SIG-M5 treated with dmso at 0.1 percent for 504 hours (cell line): ENCODE measurements at regions not wholly inside any gene's neighbourhood (a gene's known extent, or its start where the extent isn't known, plus 50 kb on each side); places are given as distances from the start of the nearest gene placed in this dataset.

Experiments used
- DNase-seq: peaks from one replicate; lab custom pipeline; 2025; ENCODE audit not compliant: unreplicated experiment; lab: John Stamatoyannopoulos, UW

DNA sequence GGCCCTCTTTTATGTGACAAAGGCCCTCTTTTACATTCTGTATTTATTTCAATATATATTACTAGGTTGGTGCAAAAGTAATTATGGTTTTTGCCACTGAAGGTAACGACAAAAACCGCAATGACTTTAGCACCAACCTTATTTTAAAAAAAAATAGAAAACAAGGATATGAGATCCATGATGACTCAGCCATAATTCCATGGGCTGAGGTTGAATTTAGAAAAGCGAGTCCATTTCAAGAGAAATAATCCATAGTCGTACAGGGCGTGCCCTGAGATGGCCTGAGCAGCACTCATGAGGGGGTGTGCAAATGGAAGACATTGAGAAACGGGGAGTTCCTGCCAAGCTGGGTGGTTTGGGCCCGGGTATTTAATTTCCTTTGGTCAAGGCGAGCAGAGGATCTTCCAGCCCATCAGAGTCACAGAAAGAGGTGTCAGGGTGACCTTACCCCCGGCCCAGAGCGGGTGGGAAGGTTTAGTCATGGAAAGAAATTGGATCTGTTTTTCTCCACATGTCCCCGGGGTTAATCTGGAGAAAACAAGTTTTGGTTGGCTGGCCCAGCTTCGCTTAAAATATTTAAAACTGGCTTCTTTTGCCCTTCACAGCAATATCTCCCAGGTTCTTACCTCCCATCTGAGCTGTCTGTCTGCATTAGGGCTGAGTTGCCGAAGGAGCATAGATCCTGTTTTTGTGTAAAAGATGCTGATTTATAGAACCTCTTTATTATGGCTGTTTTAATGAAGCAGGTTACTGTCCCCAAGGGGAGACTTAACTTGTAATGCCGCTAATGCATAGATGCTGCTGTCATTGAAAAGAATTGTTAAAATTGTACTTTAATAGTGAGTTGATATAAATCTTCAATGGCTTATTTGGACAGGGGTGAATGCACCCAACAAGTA, 255.6 kb downstream of the PREX1 start:
- DNase-seq, result no peak

DNA sequence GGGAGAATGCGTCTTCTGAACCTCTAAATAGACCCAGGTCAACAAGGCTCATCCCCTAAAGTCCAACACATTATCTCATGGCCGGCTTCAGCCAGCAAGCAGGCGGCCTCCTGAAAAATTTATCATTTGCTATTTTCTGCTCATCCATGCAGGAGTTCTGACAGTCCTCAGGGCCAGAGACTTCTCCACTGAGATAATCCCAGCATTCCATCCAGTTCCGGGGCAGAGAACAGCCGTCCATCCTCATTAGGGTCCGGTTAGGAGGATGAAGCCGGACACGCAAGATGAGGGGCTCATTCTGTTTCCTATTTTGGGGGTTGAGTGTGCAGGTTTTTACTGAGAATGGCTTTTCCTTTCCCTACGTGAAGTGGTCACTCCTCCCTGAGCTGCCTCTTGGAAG, 258.1 kb downstream of the PREX1 start:
- no peak for DNase-seq

DNA sequence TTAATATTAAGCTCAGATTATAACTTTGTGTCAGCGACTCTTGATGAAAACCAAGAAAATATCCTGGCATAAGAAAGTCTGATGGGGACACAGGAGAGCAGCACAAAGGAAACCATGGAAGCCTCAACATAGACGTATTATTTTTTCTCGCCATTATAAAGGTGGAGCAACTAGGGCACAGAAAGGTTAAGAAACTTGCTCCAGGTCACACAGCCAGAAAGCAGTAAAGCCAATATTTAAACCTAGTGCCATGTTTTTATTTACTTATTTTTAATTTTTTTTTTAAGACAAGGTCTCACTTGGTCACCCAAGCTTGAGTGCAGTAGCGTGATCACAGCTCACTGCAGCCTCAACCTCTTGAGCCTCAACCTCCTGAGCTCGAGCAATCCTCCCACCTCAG, 259.3 kb downstream of the PREX1 start:
- no peak for DNase-seq

DNA sequence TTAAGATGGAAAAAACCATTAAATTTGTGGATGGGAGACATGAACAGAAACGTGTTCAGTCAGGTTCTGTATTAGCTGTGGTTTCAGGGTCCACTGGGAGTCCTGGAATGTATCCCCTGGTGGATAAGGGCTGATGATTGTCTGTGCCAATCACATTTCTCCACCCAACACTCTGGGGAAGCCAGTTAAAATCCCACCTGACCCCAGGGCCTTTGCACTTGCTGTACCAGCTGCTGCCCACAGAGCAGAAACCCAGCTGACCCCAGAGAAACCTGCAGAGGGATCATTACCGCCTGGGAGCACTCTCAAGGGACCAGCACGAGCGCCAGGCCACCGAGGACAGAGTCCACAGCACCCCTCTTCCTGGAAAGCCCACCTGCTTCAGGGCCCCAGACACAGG, 260.7 kb downstream of the PREX1 start:
- no peak for DNase-seq

DNA sequence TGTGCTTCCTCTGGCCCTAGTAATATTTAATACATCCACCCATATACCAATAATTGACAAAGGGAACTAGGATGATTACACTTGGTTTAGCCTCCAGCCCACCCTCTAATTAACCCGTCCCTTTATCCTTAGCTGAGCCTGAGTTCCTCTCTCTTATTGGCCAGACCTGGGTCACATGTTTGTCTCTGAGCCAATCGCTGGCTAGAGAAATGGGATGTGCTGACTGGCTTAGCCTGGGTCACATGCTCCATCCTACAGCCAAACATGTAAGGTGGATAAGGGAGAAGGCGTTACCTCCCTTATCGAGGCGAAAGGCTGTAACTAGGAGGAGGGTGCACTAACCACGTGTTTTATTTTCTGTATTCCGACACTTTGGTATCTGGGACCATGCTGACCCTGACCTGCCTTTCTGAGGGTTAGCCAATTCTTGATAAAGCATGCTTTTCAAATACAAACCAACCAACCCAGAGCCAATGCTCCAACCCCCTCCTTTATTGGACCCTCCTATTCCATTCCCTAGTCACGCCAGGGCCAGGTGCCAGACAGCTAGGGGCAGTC, 262.7 kb downstream of the PREX1 start:
- no peak for DNase-seq

DNA sequence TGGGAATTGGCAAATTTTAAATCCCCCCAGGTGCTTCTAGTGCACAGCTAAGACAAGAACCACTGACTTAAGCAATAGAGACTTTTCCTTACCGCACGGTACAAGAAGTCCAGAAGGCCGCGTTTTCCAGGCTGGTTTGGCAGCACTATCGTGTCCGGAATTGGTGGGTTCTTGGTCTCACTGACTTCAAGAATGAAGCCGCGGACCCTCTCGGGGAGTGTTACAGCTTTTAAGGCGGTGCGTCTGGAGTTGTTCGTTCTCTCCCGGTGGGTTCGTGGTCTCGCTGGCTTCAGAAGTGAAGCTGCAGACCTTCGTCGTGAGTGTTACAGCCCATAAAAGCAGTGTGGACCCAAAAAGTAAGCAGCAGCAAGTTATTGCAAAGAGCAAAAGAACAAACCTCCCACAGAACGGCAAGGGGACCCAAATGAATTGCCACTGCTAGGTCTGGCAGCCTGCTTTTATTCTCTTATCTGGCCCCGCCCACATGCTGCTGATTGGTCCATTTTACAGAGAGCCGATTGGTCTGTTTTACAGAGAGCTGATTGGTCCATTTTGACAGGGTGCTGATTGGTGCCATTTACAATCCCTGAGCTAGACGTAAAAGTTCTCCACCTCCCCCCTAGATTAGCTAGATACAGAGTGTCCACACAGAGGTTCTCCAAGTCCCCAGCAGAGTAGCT, 264.5 kb downstream of the PREX1 start:
- no peak for DNase-seq

DNA sequence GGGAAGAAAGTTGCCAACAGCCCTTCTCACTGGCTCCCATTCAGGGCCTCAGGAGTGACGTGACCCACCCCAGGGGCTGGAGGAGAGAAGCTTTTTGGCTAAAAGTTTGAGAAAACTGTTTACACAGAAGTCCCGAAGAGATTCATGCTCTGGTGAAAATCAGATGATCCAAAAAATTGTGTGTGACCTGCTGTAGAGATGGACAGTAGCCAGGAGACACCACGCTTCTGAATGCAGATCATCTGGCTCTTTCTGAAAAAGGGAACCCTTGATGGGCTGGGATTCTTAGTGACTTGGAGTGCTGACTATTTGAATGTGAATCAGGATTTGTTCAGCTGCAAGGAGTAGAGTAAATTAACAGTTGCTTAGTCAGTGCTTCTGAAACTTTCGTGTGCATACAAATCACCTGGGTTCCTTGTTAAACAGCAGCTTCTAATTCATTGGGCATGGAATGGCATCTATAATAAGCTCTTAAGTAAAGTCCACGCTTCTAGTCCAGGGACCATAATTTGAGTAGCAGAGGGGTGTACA, 265.1 kb downstream of the PREX1 start:
- DNase-seq, result no peak

DNA sequence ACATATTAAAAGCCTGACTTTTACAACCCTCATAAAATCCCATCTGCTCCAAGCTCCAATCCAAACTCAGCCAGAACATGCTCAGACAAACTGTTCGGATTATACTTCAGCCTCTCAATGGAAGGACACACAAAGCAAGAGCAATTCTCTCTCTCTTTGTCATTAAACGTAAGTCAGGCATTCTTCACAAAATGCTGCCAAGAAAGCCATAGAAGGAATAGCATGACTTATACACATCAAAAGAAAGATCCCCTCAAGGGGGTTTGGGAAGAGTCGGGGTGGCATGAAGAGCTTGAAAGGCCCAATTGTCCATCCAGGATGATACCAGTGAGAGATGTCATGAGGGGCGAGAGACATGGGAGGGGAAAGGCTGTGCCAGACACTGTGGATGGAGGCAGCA, 268.9 kb downstream of the PREX1 start:
- no peak for DNase-seq

DNA sequence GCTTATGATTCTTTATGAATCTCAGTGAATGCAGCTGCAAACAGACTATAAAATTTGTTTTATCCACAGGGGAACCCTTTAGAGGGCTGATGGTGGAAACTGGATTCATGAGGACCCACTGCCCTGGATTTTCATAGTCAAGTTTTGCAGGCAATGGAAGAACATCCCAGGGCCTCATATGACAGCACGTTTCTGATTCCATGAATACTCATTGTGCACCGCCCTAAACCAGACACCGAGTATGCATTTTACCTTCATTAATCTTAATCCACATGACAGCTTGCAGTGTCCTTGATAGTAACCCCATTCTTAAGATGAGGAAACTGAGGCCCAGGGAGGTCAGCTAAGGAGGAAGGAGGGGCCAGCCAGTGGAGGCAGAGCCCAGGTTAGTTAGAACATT, 270.4 kb downstream of the PREX1 start:
- no peak for DNase-seq

DNA sequence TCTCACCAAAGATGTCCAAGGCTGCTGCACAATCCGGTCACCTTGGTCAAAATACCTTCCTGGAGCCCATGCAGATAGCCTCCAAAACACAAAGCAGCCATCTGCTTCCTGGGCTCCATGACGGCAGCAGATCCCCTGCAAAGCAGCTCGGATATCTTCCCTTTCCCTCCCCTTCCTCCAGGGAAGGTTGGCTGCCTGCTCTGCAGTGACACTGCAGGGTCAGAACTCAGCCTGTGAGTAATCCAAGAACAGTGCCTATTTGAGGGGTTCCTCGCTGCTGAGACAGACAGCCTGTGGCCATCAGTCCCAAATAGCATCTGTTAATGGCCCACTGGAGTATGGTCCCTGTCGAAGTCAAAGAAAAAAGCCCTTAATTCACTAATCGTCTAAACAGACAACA, 270.8 kb downstream of the PREX1 start:
- no peak for DNase-seq

DNA sequence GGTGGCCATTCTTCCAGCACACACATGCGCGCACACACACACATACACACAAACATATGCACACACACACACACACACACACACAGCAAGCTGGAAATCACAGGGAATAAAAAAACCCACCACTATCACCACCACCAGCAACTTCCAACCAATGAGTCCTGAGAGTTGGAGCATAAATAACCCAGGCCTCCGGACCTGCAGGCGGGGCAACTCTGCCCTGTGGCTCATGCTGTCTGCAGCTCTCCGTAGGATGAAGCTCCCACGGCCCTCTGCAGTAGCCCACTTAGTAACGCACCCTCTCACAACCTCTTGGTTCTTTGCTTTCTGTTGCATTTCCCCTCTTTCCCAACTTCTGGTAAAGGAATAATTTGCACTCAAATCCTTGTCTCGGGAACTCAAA, 275.2 kb downstream of the PREX1 start:
- DNase-seq, result no peak

DNA sequence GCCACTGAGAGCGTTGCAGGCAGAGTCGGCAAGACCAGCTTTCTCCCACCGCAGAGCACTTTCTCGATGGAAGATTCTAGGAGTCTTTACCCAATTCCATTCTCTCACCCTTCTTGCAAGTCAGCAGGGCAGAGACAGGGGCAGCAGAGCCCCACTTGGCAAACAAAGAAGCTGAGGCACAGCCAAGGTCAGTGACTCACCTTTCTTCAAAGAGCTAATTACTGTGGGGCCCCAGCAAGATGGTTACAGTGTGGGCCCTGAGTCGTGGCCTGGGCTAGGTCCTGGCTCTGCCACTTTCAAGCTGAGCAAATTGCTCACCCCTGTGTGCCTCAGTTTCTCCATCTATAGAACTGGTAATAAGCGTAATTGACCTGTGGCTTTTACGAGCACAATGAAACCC, 277.0 kb downstream of the PREX1 start:
- DNase-seq, result peak; percentile 23

DNA sequence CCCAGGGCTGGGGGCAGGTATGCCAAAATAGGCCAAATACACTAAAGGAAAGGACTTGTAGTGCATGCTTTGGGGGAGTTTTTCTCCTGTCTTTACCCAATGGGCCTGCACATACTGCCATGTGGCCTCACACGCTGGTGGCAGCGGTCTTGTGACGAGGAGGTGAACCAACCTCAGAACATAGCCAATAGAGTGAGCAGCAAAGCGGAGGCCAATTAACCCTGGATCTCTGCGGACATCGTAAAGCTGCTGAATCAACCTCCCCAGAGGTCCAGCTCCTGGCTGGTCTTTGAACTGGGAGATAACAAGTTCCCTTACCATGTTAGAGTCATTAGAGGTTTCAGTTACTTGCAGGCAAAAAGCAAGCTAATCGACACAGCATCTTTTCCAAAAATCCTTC, 280.1 kb downstream of the PREX1 start:
- DNase-seq, result no peak

DNA sequence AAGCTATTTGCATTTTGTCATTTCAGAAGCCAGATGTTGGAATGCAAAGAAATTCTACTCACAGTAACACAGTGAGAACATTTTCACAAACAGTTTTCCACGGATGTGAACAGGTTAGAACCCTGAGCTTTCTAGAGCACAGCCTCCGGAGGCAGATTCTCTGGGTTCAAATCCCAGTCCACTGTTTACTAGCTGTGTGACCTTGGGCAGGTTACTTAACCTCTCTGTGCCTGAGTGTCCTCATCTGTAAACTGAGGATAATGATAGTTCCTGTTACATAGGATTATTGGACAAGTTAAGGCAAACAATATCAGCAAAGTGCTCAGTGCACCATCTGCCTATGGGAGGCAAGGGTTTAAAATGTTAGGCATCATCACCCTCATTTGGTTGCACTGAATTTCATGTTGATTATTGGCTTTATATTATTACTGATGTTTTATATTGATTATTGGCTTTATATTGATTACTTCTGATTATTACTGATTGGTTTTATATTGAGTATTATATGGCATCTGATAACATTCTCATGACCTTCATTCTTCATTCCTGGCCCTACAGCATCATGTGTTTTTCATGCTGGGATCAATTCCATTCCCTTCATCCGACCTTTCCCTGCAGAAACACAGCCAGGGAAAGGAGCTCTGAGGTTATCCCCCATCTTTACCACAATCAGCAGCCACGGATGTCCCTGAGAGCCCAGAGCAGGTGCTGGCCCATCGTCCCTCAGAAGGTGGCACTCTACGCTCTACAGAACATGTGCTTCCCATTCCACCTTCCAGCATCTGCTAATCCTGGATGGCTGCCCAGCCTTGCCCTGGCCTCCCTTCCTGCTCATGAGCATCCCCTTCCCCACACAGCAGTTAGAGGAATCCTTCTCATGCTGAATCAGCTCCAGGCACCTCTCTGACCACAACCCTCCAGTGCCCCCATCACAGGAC, 283.1 kb downstream of the PREX1 start:
- peak; percentile 50 for DNase-seq

DNA sequence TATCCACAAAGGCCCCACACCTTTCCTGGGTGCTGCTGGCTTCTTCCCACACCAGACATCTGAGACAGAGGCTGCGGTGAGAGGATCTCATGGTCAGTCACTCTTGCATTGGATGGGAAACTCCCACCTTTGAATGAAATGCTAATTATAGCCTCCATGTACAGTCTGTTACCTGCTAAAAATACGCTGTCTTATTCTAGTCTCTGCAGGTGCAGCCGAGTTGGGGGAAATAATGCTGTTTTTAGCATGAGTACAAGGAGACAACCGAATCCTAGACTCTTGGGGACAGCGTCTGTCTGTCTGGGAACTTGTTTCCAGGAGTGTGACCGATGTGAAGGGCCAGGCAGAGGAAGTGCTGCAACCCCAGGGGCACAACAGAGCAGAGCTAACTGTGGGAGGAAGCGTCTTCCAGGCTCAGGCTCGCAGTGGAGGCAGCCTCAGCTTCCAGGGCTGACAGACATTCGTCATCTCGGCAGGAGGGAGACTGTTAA, 286.2 kb downstream of the PREX1 start:
- no peak for DNase-seq

DNA sequence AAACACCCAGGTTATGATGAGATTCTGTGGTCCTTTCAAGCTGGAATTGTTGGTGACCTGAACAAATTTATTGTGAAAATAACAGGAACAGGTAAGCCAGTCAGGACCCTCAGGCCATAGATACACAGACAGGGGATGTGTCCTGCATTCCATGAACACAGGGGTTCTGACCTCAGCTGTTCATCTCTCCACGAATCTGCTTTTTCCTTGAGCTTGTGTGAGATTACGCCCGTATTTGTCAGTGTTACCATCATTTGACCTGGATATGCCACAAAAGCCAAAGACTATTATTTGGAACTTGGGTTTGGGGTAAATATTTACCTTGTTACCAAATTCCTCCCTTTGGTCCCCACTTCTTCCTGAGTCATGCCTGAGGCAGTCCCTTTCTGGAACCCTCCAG, 288.9 kb downstream of the PREX1 start:
- DNase-seq, result no peak

DNA sequence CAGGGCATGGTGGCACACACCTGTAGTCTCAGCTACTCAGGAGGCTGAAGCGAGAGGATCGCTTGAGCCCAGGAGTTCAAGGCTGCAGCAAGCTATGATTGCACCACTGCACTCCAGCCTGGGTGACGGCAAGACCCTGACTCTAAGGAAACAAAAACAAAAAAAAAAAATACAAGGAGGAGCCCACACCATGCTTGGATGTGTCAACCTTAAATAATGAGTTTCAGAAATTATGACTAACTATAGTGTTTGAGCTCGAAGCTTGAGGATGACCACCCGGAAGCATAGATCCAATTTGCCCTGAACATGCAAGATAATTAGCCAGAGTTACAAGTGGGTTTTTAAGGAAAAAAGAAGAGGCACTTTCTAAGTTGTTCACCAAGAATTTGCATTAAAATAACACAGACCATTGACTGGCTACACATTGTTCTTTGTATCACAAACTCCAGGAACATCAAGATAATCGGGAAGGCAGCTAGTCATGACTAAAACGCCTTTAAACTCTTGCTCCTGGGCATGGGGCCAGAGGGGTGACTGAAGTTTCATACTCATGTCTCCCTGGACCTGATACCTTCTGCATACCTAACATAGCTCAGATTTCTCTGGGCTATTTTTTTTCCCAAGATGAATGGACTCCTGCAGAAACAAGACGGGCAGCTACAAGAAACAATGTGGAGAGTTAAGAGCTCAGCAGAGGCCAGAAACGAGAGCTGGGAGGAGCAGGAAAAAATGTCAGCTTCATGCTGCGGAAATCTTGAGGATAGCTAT, 289.6 kb downstream of the PREX1 start:
- DNase-seq, result peak; percentile 91

DNA sequence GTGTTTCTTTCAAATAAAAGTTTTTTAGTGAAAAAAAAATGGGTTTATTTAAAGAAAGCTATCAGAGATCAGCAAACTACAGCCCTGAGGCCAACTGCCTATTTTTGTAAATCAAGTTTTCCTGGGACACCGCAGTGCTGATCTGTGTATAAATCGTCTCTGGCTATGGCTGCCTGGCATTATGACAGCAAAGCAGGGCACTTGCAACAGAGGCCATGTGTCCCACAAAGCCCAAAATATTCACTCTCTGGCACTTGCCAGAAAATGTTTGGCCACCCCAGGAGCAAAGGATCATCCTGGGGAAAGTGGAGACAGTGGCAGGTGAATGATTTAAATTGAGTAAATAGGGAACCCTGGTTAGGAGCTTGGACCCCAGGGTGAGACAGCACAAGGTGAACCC, 291.6 kb downstream of the PREX1 start:
- DNase-seq, result no peak

DNA sequence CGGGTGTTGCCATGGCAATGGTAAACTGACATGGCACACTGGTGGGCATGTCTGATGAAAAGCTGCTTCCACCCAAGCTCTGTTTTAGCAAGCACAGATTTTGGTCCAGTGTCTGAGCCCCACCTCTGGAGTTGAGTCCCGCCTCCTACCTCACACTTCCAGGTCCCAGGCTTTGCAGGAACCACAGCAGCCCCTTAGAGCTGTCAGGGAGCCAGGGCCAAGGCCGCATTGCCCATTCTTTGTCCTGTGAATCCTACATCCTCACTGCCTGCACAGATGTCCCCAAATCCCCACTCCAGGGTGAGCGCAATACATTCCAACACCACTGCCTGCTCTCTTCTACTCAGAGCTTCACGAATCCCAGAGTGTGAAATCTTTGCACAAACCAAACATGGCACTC, 292.2 kb downstream of the PREX1 start:
- DNase-seq, result no peak

DNA sequence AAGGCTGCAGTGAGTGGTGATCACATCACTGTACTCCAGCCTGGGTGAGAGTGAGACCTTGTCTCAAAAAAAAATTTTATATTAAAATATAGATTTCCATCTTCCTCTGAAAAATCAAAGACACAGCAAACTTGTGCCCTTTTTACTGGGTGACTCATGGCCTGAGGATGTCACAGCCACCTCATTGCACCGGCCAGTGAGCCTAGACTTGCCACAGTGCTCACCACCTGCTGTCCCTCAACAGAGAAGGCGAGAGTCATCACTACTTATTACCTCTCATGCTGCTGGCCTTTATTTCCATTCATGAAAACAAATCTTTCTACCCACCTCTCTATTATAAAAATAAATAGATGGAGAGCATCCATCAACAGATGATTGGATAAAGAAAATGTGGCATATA, 295.8 kb downstream of the PREX1 start:
- no peak for DNase-seq
